ENCODE measurements at regions not wholly inside any gene's neighbourhood (a gene's known extent, or its start where the extent isn't known, plus 50 kb on each side); places are given as distances from the start of the nearest gene placed in this dataset.

- DNase-seq = no peak
Observed at GRCh38 chr4:108261026-108261425, 92.3 kb upstream of the LEF1 start.

- DNase-seq = no peak
Observed at GRCh38 chr4:108256538-108256937, 87.8 kb upstream of the LEF1 start.

DNA sequence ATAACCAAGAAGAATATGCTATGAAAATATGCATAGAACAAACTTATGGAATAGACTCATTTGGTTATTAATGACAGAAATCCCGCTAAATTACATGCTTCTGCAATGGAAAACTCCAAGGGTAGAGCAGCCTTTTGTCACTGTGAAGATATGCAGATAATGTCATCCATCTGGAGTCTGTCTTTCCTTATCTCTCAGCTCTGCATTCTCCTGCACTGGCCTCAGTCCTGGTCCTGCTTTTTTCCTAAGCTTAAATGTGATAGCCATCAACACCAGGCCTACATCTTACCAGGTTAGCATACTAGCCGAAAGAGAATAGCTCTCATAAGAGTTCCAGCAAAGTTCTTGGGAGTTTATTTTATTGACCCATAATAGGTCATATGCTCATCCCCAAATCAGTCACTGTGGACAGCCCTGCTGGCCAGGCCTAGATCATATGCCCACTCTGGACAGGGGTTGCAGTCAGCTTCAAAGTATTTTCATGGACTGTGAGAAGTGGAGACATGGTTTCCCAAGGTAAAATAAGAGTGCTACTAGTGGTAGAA, 86.5 kb upstream of the LEF1 start:
- no peak for DNase-seq

DNA sequence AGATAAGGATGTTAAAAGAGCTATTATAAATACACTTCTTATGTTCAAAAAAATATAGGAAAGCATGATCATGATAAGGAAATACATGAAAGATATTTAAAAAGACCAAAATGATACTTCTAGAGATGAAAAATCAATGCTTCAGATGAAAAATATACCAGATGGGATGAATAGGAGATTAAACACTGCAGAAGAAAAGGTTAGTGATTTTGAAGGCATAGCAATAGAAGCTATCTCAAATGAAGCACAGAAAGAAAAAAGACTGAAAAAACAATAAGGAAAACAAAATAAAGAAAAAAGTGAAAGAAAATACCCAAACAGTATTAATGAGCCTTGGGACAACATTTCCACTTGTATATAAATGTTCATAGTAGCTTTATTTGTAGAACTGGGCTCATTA, 80.7 kb upstream of the LEF1 start:
- no peak for DNase-seq

GRCh38 chr4:108247387-108248049, 78.8 kb upstream of the LEF1 start:
- DNase-seq = peak; percentile 90

- DNase-seq = no peak
Observed at GRCh38 chr4:108244606-108245005, 75.9 kb upstream of the LEF1 start.

GRCh38 chr4:108240366-108240765, 71.6 kb upstream of the LEF1 start:
- no peak for DNase-seq

GRCh38 chr4:108237693-108238092, 69.0 kb upstream of the LEF1 start:
- no peak for DNase-seq

GRCh38 chr4:108236264-108236663, 67.5 kb upstream of the LEF1 start:
- no peak for DNase-seq

DNA sequence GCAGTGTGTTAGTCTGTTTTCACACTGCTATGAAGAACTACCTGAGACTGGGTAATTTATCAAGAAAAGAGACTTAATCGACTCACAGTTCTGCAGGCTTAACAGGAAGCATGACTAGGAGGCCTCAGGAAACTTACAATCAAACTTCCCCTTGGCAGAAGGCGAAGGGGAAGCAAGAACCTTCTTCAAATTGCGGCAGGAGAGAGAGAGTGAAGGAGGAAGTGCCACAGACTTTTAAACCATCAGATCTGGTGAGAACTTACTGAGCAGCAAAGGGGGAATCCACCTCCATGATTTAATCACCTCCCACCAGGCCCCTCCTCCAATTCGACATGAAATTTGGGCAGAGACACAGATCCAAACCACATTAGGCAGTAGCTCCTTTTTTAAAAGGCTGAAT, 59.2 kb upstream of the LEF1 start:
- DNase-seq = no peak

- DNase-seq = no peak
Observed at GRCh38 chr4:108224611-108225053, 55.9 kb upstream of the LEF1 start.

GRCh38 chr4:108223313-108223712, 54.6 kb upstream of the LEF1 start:
- no peak for DNase-seq

- DNase-seq = no peak
Observed at GRCh38 chr4:108219998-108220397, 51.3 kb upstream of the LEF1 start.
